HG03469 (cell line): ENCODE measurements at regions not wholly inside any gene's neighbourhood (a gene's known extent, or its start where the extent isn't known, plus 50 kb on each side); places are given as distances from the start of the nearest gene placed in this dataset.
A peak's percentile ranks its signal among the peaks of the same experiment; 100 is the strongest.
"Not testable (repeated sequence)": the region's sequence is repeated elsewhere in the genome, so short reads cannot be mapped to it uniquely, and the experiment has no call there.

ENCODE experiments used
- ATAC-seq: cut with Tn5 transposase; IDR thresholded peaks from one replicate; pipeline ENCODE4 v1.9.1; 2021; ENCODE audit warnings: mild to moderate bottlenecking, moderate library complexity, moderate number of reproducible peaks; ENCODE audit not compliant: unreplicated experiment

GRCh38 chr9:97772145-97772544 is 75.0 kb upstream of the XPA start:
- ATAC-seq, result no peak

- no peak for ATAC-seq
Measured at GRCh38 chr9:97773091-97773490, 76.0 kb upstream of the XPA start.

- ATAC-seq, result no peak
Measured at GRCh38 chr9:97773723-97774122, 76.6 kb upstream of the XPA start.

- ATAC-seq, result no peak
Measured at GRCh38 chr9:97774673-97775072, 77.5 kb upstream of the XPA start.

- ATAC-seq, result not testable (repeated sequence)
Measured at GRCh38 chr9:97778740-97779139, 74.3 kb upstream of the FOXE1 start.

- no peak for ATAC-seq
Measured at GRCh38 chr9:97779608-97780007, 73.4 kb upstream of the FOXE1 start.

- ATAC-seq, result no peak
Measured at GRCh38 chr9:97781902-97782301, 71.1 kb upstream of the FOXE1 start.

- ATAC-seq, result no peak
Measured at GRCh38 chr9:97786341-97786740, 66.7 kb upstream of the FOXE1 start.

- no peak for ATAC-seq
Measured at GRCh38 chr9:97787551-97787950, 65.5 kb upstream of the FOXE1 start.

- ATAC-seq, result no peak
Measured at GRCh38 chr9:97788763-97789663, 64.0 kb upstream of the FOXE1 start.

GRCh38 chr9:97790542-97790941 is 62.5 kb upstream of the FOXE1 start:
- no peak for ATAC-seq

GRCh38 chr9:97791542-97791941 is 61.5 kb upstream of the FOXE1 start:
- ATAC-seq, result no peak

GRCh38 chr9:97793067-97793466 is 60.0 kb upstream of the FOXE1 start:
- no peak for ATAC-seq

- no peak for ATAC-seq
Measured at GRCh38 chr9:97794666-97795065, 58.4 kb upstream of the FOXE1 start.

GRCh38 chr9:97796176-97796575 is 56.9 kb upstream of the FOXE1 start:
- not testable (repeated sequence) for ATAC-seq

GRCh38 chr9:97801180-97801579 is 51.8 kb upstream of the FOXE1 start:
- no peak for ATAC-seq

- ATAC-seq, result no peak
Measured at GRCh38 chr9:97802276-97802675, 50.8 kb upstream of the FOXE1 start.

- ATAC-seq, result peak; percentile 56
Measured at GRCh38 chr9:97803167-97804058, 49.6 kb upstream of the FOXE1 start.
